ENCODE measurements at regions not wholly inside any gene's neighbourhood (a gene's known extent, or its start where the extent isn't known, plus 50 kb on each side); places are given as distances from the start of the nearest gene placed in this dataset.

DNA sequence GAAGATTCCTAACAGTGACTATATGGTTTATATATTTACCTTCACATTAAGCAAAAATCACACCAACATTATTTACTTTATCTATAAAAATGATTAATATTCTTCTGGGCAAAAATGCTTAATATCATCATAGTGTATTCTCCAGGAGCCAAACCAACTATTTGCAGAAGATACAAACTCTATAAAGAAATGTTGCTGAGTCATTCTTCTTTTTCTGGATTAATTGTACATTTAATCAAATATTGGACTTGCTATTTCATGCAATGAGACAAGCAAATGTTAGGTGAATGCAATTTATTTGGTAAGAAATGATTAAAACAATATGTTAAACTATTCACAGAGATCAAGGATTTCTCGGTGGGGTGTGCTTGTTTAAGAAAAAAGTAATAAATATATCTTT is 1075.8 kb downstream of the PCDH9 start:
- TF ChIP-seq, protein P1, sequence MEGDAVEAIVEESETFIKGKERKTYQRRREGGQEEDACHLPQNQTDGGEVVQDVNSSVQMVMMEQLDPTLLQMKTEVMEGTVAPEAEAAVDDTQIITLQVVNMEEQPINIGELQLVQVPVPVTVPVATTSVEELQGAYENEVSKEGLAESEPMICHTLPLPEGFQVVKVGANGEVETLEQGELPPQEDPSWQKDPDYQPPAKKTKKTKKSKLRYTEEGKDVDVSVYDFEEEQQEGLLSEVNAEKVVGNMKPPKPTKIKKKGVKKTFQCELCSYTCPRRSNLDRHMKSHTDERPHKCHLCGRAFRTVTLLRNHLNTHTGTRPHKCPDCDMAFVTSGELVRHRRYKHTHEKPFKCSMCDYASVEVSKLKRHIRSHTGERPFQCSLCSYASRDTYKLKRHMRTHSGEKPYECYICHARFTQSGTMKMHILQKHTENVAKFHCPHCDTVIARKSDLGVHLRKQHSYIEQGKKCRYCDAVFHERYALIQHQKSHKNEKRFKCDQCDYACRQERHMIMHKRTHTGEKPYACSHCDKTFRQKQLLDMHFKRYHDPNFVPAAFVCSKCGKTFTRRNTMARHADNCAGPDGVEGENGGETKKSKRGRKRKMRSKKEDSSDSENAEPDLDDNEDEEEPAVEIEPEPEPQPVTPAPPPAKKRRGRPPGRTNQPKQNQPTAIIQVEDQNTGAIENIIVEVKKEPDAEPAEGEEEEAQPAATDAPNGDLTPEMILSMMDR (IDR thresholded peaks at IDR 0.05) = no peak
- TF ChIP-seq POLR2AphosphoS5 (IDR thresholded peaks at IDR 0.05) = no peak

All from suprapubic skin (tissue), 3 donors.